ENCODE measurements at regions not wholly inside any gene's neighbourhood (a gene's known extent, or its start where the extent isn't known, plus 50 kb on each side); places are given as distances from the start of the nearest gene placed in this dataset.

- no peak for DNase-seq (ENCODE audit: low read depth)
Observed at GRCh38 chrX:16222151-16222550, 54.9 kb downstream of the MAGEB17 start.

- DNase-seq (ENCODE audit: low read depth): no peak
Observed at GRCh38 chrX:16223385-16223784, 56.1 kb downstream of the MAGEB17 start.

GRCh38 chrX:16239211-16239610 is 71.9 kb downstream of the MAGEB17 start:
- peak; percentile 80 for DNase-seq (ENCODE audit: low read depth)

GRCh38 chrX:16240231-16240905 is 73.1 kb downstream of the MAGEB17 start:
- DNase-seq (ENCODE audit: low read depth): no peak

GRCh38 chrX:16240968-16241367 is 73.7 kb downstream of the MAGEB17 start:
- no peak for DNase-seq (ENCODE audit: low read depth)

- DNase-seq (ENCODE audit: low read depth): no peak
Observed at GRCh38 chrX:16250296-16250695, 83.0 kb downstream of the MAGEB17 start.

GRCh38 chrX:16251782-16252181 is 84.5 kb downstream of the MAGEB17 start:
- no peak for DNase-seq (ENCODE audit: low read depth)

- no peak for DNase-seq (ENCODE audit: low read depth)
Observed at GRCh38 chrX:16258882-16259281, 91.6 kb downstream of the MAGEB17 start.

- no peak for DNase-seq (ENCODE audit: low read depth)
Observed at GRCh38 chrX:16267431-16267830, 100.2 kb downstream of the MAGEB17 start.

GRCh38 chrX:16268206-16268605 is 100.9 kb downstream of the MAGEB17 start:
- no peak for DNase-seq (ENCODE audit: low read depth)

GRCh38 chrX:16278927-16279326 is 111.6 kb downstream of the MAGEB17 start:
- no peak for DNase-seq (ENCODE audit: low read depth)

- no peak for DNase-seq (ENCODE audit: low read depth)
Observed at GRCh38 chrX:16282209-16282608, 114.9 kb downstream of the MAGEB17 start.

- DNase-seq (ENCODE audit: low read depth): no peak
Observed at GRCh38 chrX:16284842-16285241, 117.6 kb downstream of the MAGEB17 start.

- no peak for DNase-seq (ENCODE audit: low read depth)
Observed at GRCh38 chrX:16290997-16291396, 123.7 kb downstream of the MAGEB17 start.

- no peak for DNase-seq (ENCODE audit: low read depth)
Observed at GRCh38 chrX:16300831-16301230, 133.6 kb downstream of the MAGEB17 start.

- DNase-seq (ENCODE audit: low read depth): no peak
Observed at GRCh38 chrX:16304751-16305150, 137.5 kb downstream of the MAGEB17 start.

GRCh38 chrX:16305187-16305586 is 137.9 kb downstream of the MAGEB17 start:
- DNase-seq (ENCODE audit: low read depth): no peak

- DNase-seq (ENCODE audit: low read depth): no peak
Observed at GRCh38 chrX:16307950-16308349, 140.7 kb downstream of the MAGEB17 start.

GRCh38 chrX:16308773-16309172 is 141.5 kb downstream of the MAGEB17 start:
- DNase-seq (ENCODE audit: low read depth): no peak

- DNase-seq (ENCODE audit: low read depth): no peak
Observed at GRCh38 chrX:16310326-16310725, 143.0 kb downstream of the MAGEB17 start.

- DNase-seq (ENCODE audit: low read depth): no peak
Observed at GRCh38 chrX:16311671-16312070, 144.4 kb downstream of the MAGEB17 start.

- no peak for DNase-seq (ENCODE audit: low read depth)
Observed at GRCh38 chrX:16312761-16313623, 145.7 kb downstream of the MAGEB17 start.

- no peak for DNase-seq (ENCODE audit: low read depth)
Observed at GRCh38 chrX:16316331-16316730, 149.1 kb downstream of the MAGEB17 start.
